Testis (tissue), 2 donors: ENCODE measurements at regions not wholly inside any gene's neighbourhood (a gene's known extent, or its start where the extent isn't known, plus 50 kb on each side); places are given as distances from the start of the nearest gene placed in this dataset.

Experiments used
- CTCF ChIP-seq, 3 experiments: fragments of 450-650 bp in 2 of 3; fragments of 200-600 bp in 1 of 3; sonication (generic) in 1 of 3; IDR thresholded peaks; one replicate each; pipeline ENCODE4 v1.5.1; 2016 to 2019; ENCODE audit warnings: antibody characterized with exemption in 3 of 3, mild to moderate bottlenecking in 2 of 3, moderate library complexity in 1 of 3
- POLR2A ChIP-seq: fragments of 450-650 bp; IDR thresholded peaks from one replicate; pipeline ENCODE4 v1.6.1; 2017; ENCODE audit warnings: antibody characterized with exemption, mild to moderate bottlenecking, moderate library complexity

GRCh38 chr3:124149771-124150170 lies 157.8 kb upstream of the ROPN1 start:
- TF ChIP-seq CTCF (IDR thresholded peaks at IDR 0.05) (no peak), POLR2A (no peak)
